B cell (primary cell): ENCODE measurements at regions not wholly inside any gene's neighbourhood (a gene's known extent, or its start where the extent isn't known, plus 50 kb on each side); places are given as distances from the start of the nearest gene placed in this dataset.

Source experiments
- CTCF ChIP-seq: fragments of 200-600 bp; IDR thresholded peaks from one replicate; pipeline ENCODE4 v1.8.0; 2022; ENCODE audit warnings: antibody characterized with exemption, mild to moderate bottlenecking
- EZH2 ChIP-seq: IDR thresholded peaks from 2 replicates; pipeline ENCODE4 v1.6.1; 2012; ENCODE audit warnings: borderline replicate concordance, low read depth, mild to moderate bottlenecking, moderate library complexity, low read length; ENCODE audit not compliant: insufficient read depth, poor library complexity, severe bottlenecking

- TF ChIP-seq CTCF (no peak), EZH2 (no peak)
These were observed 106.2 kb upstream of the BRINP3 start for GRCh38 chr1:190583862-190584261.
